ENCODE measurements at regions not wholly inside any gene's neighbourhood (a gene's known extent, or its start where the extent isn't known, plus 50 kb on each side); places are given as distances from the start of the nearest gene placed in this dataset.

DNA sequence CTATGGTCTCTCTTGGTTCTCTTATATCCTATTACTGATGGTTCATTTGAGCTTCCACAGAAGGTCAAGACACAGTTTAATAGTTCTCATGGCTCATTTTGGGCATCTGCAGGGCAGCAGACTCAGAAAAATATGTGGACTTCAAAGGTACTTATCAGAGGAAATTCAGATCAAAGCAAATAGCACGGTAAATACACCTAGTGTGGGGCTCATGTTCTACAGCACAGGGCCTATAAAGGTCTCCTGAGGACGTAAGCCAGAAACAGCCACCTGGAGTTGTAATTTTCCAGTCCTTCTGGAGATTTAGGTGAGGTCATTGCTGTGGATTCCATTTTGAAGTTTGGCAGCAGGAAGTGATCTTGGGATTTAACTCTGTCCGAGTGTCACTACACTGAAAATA is 134.5 kb upstream of the SGO1 start:
- H4K20me1 ChIP-seq (ENCODE audit: insufficient read depth, low read length, poor library complexity, severe bottlenecking): no peaks in the 10 kb centered on the region
- no peaks in the 10 kb centered on the region for H3K36me3 ChIP-seq (ENCODE audit: insufficient read depth, low read length)
- no peak for TF ChIP-seq EZH2phosphoT487 (IDR thresholded peaks at IDR 0.05; ENCODE audit: borderline replicate concordance)
- no peak for TF ChIP-seq CTCF (conservative IDR thresholded peaks at IDR 0.05; ENCODE audit: low read length)
- no peak overlapping the region for H3K4me2 ChIP-seq (ENCODE audit: low read depth, low read length, poor library complexity, severe bottlenecking)
- no peaks in the 10 kb centered on the region for H3K4me1 ChIP-seq (ENCODE audit: insufficient read depth, low read length, poor library complexity, severe bottlenecking)
- no peaks in the 10 kb centered on the region for H3K79me2 ChIP-seq (ENCODE audit: insufficient read depth, low read length)
- no peak overlapping the region for H3K9ac ChIP-seq (ENCODE audit: low read depth, low read length, poor library complexity, severe bottlenecking)
- H3K9me3 ChIP-seq (ENCODE audit: insufficient read depth, low read depth, low read length): no peaks in the 10 kb centered on the region
- no peaks in the 10 kb centered on the region for H3K9me2 ChIP-seq (replicated peaks; ENCODE audit: low read depth, low read length)
- no peak overlapping the region for H2AFZ ChIP-seq (ENCODE audit: low read length)
- H3F3A ChIP-seq (ENCODE audit: low read depth): no peaks in the 10 kb centered on the region
- H3K27me3 ChIP-seq (ENCODE audit: insufficient read depth, low read length, poor library complexity, severe bottlenecking): no peaks in the 10 kb centered on the region
- no peak overlapping the region for H3K4me3 ChIP-seq (ENCODE audit: low read length, poor library complexity, severe bottlenecking)

DNA sequence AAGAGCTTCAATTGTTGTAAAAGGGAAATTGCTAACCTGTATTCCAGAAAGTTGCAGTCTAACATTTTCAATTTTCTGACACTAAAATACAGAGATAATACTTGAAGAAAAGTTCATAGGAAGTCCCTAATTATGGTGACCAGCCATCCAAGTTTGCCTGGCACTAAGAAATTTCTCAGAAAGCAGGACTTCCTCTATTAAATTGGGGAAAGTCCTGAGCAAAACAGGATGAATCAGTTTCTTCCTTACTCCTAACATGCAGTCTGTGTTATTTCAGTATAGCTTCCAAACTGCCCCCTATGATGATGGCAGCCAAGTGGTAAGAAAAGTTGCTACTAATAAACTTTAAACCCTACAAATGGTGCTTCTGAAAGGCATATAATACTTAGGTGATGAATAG is 133.5 kb upstream of the SGO1 start:
- no peaks in the 10 kb centered on the region for H3K79me2 ChIP-seq (ENCODE audit: insufficient read depth, low read length)
- no peaks in the 10 kb centered on the region for H3F3A ChIP-seq (ENCODE audit: low read depth)
- no peak overlapping the region for H3K9ac ChIP-seq (ENCODE audit: low read depth, low read length, poor library complexity, severe bottlenecking)
- H3K27me3 ChIP-seq (ENCODE audit: insufficient read depth, low read length, poor library complexity, severe bottlenecking): no peaks in the 10 kb centered on the region
- no peak overlapping the region for H3K4me3 ChIP-seq (ENCODE audit: low read length, poor library complexity, severe bottlenecking)
- no peak for TF ChIP-seq EZH2phosphoT487 (IDR thresholded peaks at IDR 0.05; ENCODE audit: borderline replicate concordance)
- no peaks in the 10 kb centered on the region for H4K20me1 ChIP-seq (ENCODE audit: insufficient read depth, low read length, poor library complexity, severe bottlenecking)
- H3K9me3 ChIP-seq (ENCODE audit: insufficient read depth, low read depth, low read length): no peaks in the 10 kb centered on the region
- H3K9me2 ChIP-seq (replicated peaks; ENCODE audit: low read depth, low read length): no peaks in the 10 kb centered on the region
- no peaks in the 10 kb centered on the region for H3K4me1 ChIP-seq (ENCODE audit: insufficient read depth, low read length, poor library complexity, severe bottlenecking)
- H3K36me3 ChIP-seq (ENCODE audit: insufficient read depth, low read length): no peaks in the 10 kb centered on the region
- no peak overlapping the region for H2AFZ ChIP-seq (ENCODE audit: low read length)
- no peak overlapping the region for H3K4me2 ChIP-seq (ENCODE audit: low read depth, low read length, poor library complexity, severe bottlenecking)

DNA sequence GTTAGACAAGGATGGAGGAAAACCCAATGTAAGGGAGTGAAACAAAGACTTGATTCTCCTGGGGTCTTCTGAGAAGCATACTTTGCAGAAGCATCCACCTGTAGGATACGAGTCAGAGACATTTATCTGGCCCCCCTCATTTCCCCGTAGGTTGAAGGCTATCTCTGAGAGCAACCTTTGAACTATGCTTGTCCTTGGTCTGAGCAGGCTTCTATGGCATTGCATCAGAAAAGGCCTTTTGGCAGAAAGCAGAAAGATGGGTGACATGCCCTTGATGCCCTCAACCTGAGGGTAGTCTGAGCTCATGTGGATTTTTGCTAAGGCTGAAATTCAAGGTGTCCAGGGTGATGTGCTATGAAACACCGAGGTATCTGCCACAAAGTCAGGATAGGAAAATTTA is 131.6 kb upstream of the SGO1 start:
- no peak overlapping the region for H3K4me3 ChIP-seq (ENCODE audit: low read length, poor library complexity, severe bottlenecking)
- no peaks in the 10 kb centered on the region for H3K79me2 ChIP-seq (ENCODE audit: insufficient read depth, low read length)
- no peaks in the 10 kb centered on the region for H3K27me3 ChIP-seq (ENCODE audit: insufficient read depth, low read length, poor library complexity, severe bottlenecking)
- no peaks in the 10 kb centered on the region for H3K9me3 ChIP-seq (ENCODE audit: insufficient read depth, low read depth, low read length)
- H3K9ac ChIP-seq (ENCODE audit: low read depth, low read length, poor library complexity, severe bottlenecking): no peak overlapping the region
- no peaks in the 10 kb centered on the region for H4K20me1 ChIP-seq (ENCODE audit: insufficient read depth, low read length, poor library complexity, severe bottlenecking)
- H3F3A ChIP-seq (ENCODE audit: low read depth): no peaks in the 10 kb centered on the region
- no peak overlapping the region for H3K4me2 ChIP-seq (ENCODE audit: low read depth, low read length, poor library complexity, severe bottlenecking)
- no peaks in the 10 kb centered on the region for H3K36me3 ChIP-seq (ENCODE audit: insufficient read depth, low read length)
- no peaks in the 10 kb centered on the region for H3K4me1 ChIP-seq (ENCODE audit: insufficient read depth, low read length, poor library complexity, severe bottlenecking)
- H3K9me2 ChIP-seq (replicated peaks; ENCODE audit: low read depth, low read length): no peaks in the 10 kb centered on the region
- TF ChIP-seq CTCF (conservative IDR thresholded peaks at IDR 0.05; ENCODE audit: low read length) (no peak), EZH2phosphoT487 (IDR thresholded peaks at IDR 0.05; ENCODE audit: borderline replicate concordance) (no peak)
- H2AFZ ChIP-seq (ENCODE audit: low read length): no peak overlapping the region

DNA sequence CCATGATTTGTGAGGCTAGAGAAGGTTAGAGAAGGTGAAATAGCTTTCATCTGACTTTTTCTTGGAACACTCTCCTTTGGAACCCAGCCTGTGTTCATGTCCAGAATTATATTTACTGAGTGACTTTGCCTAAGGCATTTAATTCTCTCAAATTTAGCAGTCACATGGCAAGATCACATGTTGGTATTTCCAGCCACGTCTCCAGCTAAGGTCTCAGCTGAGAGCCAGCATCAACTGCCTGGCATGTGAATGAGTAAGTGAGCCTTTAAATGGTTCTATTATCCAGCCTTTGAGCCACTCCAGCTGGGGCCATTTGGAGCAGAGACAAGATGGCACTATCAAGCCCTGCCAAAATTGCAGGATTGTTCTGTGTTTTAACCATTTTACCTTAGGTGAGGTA is 130.2 kb upstream of the SGO1 start:
- no peak overlapping the region for H3K4me3 ChIP-seq (ENCODE audit: low read length, poor library complexity, severe bottlenecking)
- H4K20me1 ChIP-seq (ENCODE audit: insufficient read depth, low read length, poor library complexity, severe bottlenecking): no peaks in the 10 kb centered on the region
- H3K79me2 ChIP-seq (ENCODE audit: insufficient read depth, low read length): no peaks in the 10 kb centered on the region
- H3K9me3 ChIP-seq (ENCODE audit: insufficient read depth, low read depth, low read length): no peaks in the 10 kb centered on the region
- no peaks in the 10 kb centered on the region for H3K9me2 ChIP-seq (replicated peaks; ENCODE audit: low read depth, low read length)
- no peak overlapping the region for H3K4me2 ChIP-seq (ENCODE audit: low read depth, low read length, poor library complexity, severe bottlenecking)
- H3K36me3 ChIP-seq (ENCODE audit: insufficient read depth, low read length): no peaks in the 10 kb centered on the region
- TF ChIP-seq CTCF (conservative IDR thresholded peaks at IDR 0.05; ENCODE audit: low read length): no peak
- TF ChIP-seq EZH2phosphoT487 (IDR thresholded peaks at IDR 0.05; ENCODE audit: borderline replicate concordance): no peak
- H3K27me3 ChIP-seq (ENCODE audit: insufficient read depth, low read length, poor library complexity, severe bottlenecking): no peaks in the 10 kb centered on the region
- H3K4me1 ChIP-seq (ENCODE audit: insufficient read depth, low read length, poor library complexity, severe bottlenecking): no peaks in the 10 kb centered on the region
- no peak overlapping the region for H3K9ac ChIP-seq (ENCODE audit: low read depth, low read length, poor library complexity, severe bottlenecking)
- no peaks in the 10 kb centered on the region for H3F3A ChIP-seq (ENCODE audit: low read depth)
- H2AFZ ChIP-seq (ENCODE audit: low read length): no peak overlapping the region

Data from Loucy (cell line).